ENCODE measurements at regions not wholly inside any gene's neighbourhood (a gene's known extent, or its start where the extent isn't known, plus 50 kb on each side); places are given as distances from the start of the nearest gene placed in this dataset.

- no peak for TF ChIP-seq SUZ12 (IDR thresholded peaks at IDR 0.05; ENCODE audit: unreplicated experiment)
- TF ChIP-seq GABPA (IDR thresholded peaks at IDR 0.05; ENCODE audit: low read depth): no peak
- TF ChIP-seq MAX (IDR thresholded peaks at IDR 0.05; ENCODE audit: low read depth, low read length): no peak
- no peak for TF ChIP-seq LARP7 (IDR thresholded peaks at IDR 0.05)
These were observed 52.5 kb upstream of the DHX40 start for GRCh38 chr17:59512844-59513385.
